BE2C (cell line): ENCODE measurements at regions not wholly inside any gene's neighbourhood (a gene's known extent, or its start where the extent isn't known, plus 50 kb on each side); places are given as distances from the start of the nearest gene placed in this dataset.

Source experiments
- DNase-seq: peaks from one replicate; pipeline ENCODE4 v3.0.0-alpha.2; 2020
- H3K27me3 ChIP-seq: fragments of 250-450 bp; sonication (Bioruptor Pico); 2 replicates; pipeline ENCODE4 v1.5.1; 2020; ENCODE audit warnings: mild to moderate bottlenecking
- H3K36me3 ChIP-seq: fragments of 250-450 bp; sonication (Bioruptor Pico); 2 replicates; pipeline ENCODE4 v1.5.1; 2020; ENCODE audit warnings: mild to moderate bottlenecking
- H3K4me1 ChIP-seq: fragments of 250-450 bp; sonication (Bioruptor Pico); 2 replicates; pipeline ENCODE4 v1.5.1; 2020
- H3K4me3 ChIP-seq: 2 replicates; pipeline ENCODE4 v1.5.1; 2011; ENCODE audit warnings: low read depth, low read length
- H3K9me3 ChIP-seq: fragments of 250-450 bp; sonication (Bioruptor Pico); 2 replicates; pipeline ENCODE4 v1.5.1; 2020
- CTCF ChIP-seq: IDR thresholded peaks from 2 replicates; pipeline ENCODE4 v1.5.1; 2012; ENCODE audit warnings: mild to moderate bottlenecking, low read depth, low read length

- no peak for DNase-seq
- H3K36me3 ChIP-seq: no peaks in the 10 kb centered on the region
- no peaks in the 10 kb centered on the region for H3K9me3 ChIP-seq
- no peaks in the 10 kb centered on the region for H3K27me3 ChIP-seq
- H3K4me3 ChIP-seq: no peak overlapping the region
- no peak for TF ChIP-seq CTCF
- no peaks in the 10 kb centered on the region for H3K4me1 ChIP-seq
These were observed 453.3 kb downstream of the KIF4B start for GRCh38 chr5:155466851-155467250.

- H3K27me3 ChIP-seq: no peaks in the 10 kb centered on the region
- no peaks in the 10 kb centered on the region for H3K36me3 ChIP-seq
- H3K4me3 ChIP-seq: no peak overlapping the region
- H3K4me1 ChIP-seq: no peaks in the 10 kb centered on the region
- no peak for TF ChIP-seq CTCF
- no peaks in the 10 kb centered on the region for H3K9me3 ChIP-seq
- DNase-seq: no peak
These were observed 457.5 kb downstream of the KIF4B start for GRCh38 chr5:155471027-155471426.

GRCh38 chr5:155472780-155473179 is 459.2 kb downstream of the KIF4B start:
- no peak for TF ChIP-seq CTCF
- no peaks in the 10 kb centered on the region for H3K4me1 ChIP-seq
- H3K36me3 ChIP-seq: no peaks in the 10 kb centered on the region
- no peaks in the 10 kb centered on the region for H3K9me3 ChIP-seq
- H3K4me3 ChIP-seq: no peak overlapping the region
- no peak for DNase-seq
- H3K27me3 ChIP-seq: no peaks in the 10 kb centered on the region

GRCh38 chr5:155475318-155475717 is 461.8 kb downstream of the KIF4B start:
- TF ChIP-seq CTCF: no peak
- H3K36me3 ChIP-seq: no peaks in the 10 kb centered on the region
- no peak overlapping the region for H3K4me3 ChIP-seq
- no peaks in the 10 kb centered on the region for H3K27me3 ChIP-seq
- H3K9me3 ChIP-seq: no peaks in the 10 kb centered on the region
- H3K4me1 ChIP-seq: no peaks in the 10 kb centered on the region
- no peak for DNase-seq

- no peaks in the 10 kb centered on the region for H3K9me3 ChIP-seq
- H3K36me3 ChIP-seq: no peaks in the 10 kb centered on the region
- H3K4me1 ChIP-seq: no peaks in the 10 kb centered on the region
- H3K27me3 ChIP-seq: no peaks in the 10 kb centered on the region
- no peak overlapping the region for H3K4me3 ChIP-seq
- no peak for TF ChIP-seq CTCF
- no peak for DNase-seq
These were observed 467.2 kb downstream of the KIF4B start for GRCh38 chr5:155480731-155481131.

GRCh38 chr5:155481182-155481581 is 467.6 kb downstream of the KIF4B start:
- no peaks in the 10 kb centered on the region for H3K4me1 ChIP-seq
- H3K27me3 ChIP-seq: no peaks in the 10 kb centered on the region
- no peaks in the 10 kb centered on the region for H3K36me3 ChIP-seq
- H3K9me3 ChIP-seq: no peaks in the 10 kb centered on the region
- no peak for DNase-seq
- TF ChIP-seq CTCF: no peak
- H3K4me3 ChIP-seq: no peak overlapping the region
